IPS-18a (cell line): ENCODE measurements at regions not wholly inside any gene's neighbourhood (a gene's known extent, or its start where the extent isn't known, plus 50 kb on each side); places are given as distances from the start of the nearest gene placed in this dataset.

ENCODE experiments used
- H3K27ac ChIP-seq: one replicate; pipeline ENCODE4 v1.5.1; 2013; ENCODE audit warnings: low read length
- H3K27me3 ChIP-seq: one replicate; pipeline ENCODE4 v1.6.1; 2013; ENCODE audit warnings: mild to moderate bottlenecking, low read length; ENCODE audit not compliant: control insufficient read depth, insufficient read depth
- H3K36me3 ChIP-seq: one replicate; pipeline ENCODE4 v1.6.1; 2013; ENCODE audit warnings: low read depth, low read length; ENCODE audit not compliant: control insufficient read depth
- H3K4me1 ChIP-seq: one replicate; pipeline ENCODE4 v1.6.1; 2013; ENCODE audit warnings: low read depth, low read length; ENCODE audit not compliant: control insufficient read depth
- H3K4me3 ChIP-seq: one replicate; pipeline ENCODE4 v1.5.1; 2013; ENCODE audit warnings: low read length
- H3K9ac ChIP-seq: one replicate; pipeline ENCODE4 v1.6.1; 2013; ENCODE audit warnings: mild to moderate bottlenecking, low read length, moderate library complexity
- H3K9me3 ChIP-seq: one replicate; pipeline ENCODE4 v1.6.1; 2013; ENCODE audit warnings: low read depth, low read length; ENCODE audit not compliant: control insufficient read depth

GRCh38 chr11:127618721-127619120 lies 618.2 kb upstream of the KIRREL3 start:
- Histone ChIP-seq H3K36me3 (no peaks in the 10 kb centered on the region), H3K4me3 (no peak overlapping the region), H3K27ac (no peak overlapping the region)

DNA sequence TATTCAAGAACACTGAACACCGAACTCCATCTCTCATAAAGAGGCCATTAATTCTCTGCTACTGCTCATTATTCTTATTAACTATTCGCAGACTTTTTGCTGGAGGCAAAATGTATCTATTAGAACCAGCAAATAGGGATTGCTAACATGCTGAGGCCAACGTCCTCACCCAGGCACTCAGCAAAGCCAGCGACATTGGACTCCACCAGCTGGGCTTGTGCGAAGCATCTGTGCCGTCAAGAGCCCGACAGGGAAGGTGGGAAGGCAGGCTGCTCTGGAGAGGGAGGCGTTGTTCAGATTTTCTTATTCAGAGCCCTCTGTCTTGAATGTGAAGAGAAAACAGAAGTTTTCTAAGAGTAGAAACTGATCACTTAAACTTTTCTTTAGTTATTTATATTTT lies 615.6 kb upstream of the KIRREL3 start:
- H3K4me3 ChIP-seq = no peak overlapping the region
- H3K4me1 ChIP-seq = peaks cover 3% of the 10 kb centered on the region
- no peaks in the 10 kb centered on the region for H3K9me3 ChIP-seq
- no peak overlapping the region for H3K9ac ChIP-seq
- no peaks in the 10 kb centered on the region for H3K36me3 ChIP-seq
- H3K27ac ChIP-seq = no peak overlapping the region
- no peaks in the 10 kb centered on the region for H3K27me3 ChIP-seq

More at GRCh38 chr11:127618721-127619120, 618.2 kb upstream of the KIRREL3 start:
- Histone ChIP-seq H3K9me3 (no peaks in the 10 kb centered on the region), H3K9ac (no peak overlapping the region), H3K4me1 (no peaks in the 10 kb centered on the region), H3K27me3 (no peaks in the 10 kb centered on the region)

GRCh38 chr11:127612607-127613006 lies 612.0 kb upstream of the KIRREL3 start:
- H3K4me1 ChIP-seq = peaks cover 3% of the 10 kb centered on the region
- no peaks in the 10 kb centered on the region for H3K36me3 ChIP-seq
- no peaks in the 10 kb centered on the region for H3K9me3 ChIP-seq
- no peak overlapping the region for H3K4me3 ChIP-seq
- H3K9ac ChIP-seq = no peak overlapping the region
- no peak overlapping the region for H3K27ac ChIP-seq
- no peaks in the 10 kb centered on the region for H3K27me3 ChIP-seq

GRCh38 chr11:127609025-127609773 lies 608.6 kb upstream of the KIRREL3 start:
- Histone ChIP-seq H3K27me3 (no peaks in the 10 kb centered on the region), H3K36me3 (no peaks in the 10 kb centered on the region), H3K4me1 (peaks cover 3% of the 10 kb centered on the region), H3K4me3 (no peak overlapping the region), H3K27ac (no peak overlapping the region), H3K9me3 (no peaks in the 10 kb centered on the region), H3K9ac (no peak overlapping the region)

DNA sequence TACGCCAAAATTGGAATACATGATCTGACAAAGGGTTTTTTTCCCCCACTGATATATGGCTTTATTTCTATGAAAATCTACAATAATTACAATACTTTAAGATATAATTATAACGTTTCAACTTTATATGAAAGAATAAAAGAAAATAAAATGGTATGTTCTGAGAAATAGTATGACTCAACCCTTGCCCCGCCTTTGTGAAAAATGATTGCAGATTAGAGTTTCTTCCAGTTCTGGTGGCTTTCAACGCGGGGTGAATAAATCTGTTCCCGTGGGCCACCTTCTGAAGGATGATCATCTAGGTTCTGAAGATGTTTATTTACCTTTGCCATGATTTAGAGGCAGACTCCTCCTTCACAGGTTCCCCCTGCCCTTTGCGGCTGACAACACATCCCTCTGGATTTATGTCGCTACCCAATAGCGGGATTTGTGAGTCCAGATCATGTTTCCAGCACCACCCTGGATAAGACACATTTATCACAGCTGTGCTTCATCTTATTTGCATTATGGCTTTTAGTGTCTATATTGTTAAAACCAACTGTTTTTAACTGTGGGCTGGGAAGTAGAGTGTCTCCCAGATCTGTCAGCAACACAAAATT lies 607.0 kb upstream of the KIRREL3 start:
- no peaks in the 10 kb centered on the region for H3K36me3 ChIP-seq
- H3K27ac ChIP-seq = no peak overlapping the region
- H3K9me3 ChIP-seq = no peaks in the 10 kb centered on the region
- no peaks in the 10 kb centered on the region for H3K27me3 ChIP-seq
- no peak overlapping the region for H3K4me3 ChIP-seq
- peaks cover 3% of the 10 kb centered on the region for H3K4me1 ChIP-seq
- H3K9ac ChIP-seq = no peak overlapping the region

GRCh38 chr11:127601578-127601977 lies 601.0 kb upstream of the KIRREL3 start:
- H3K27me3 ChIP-seq = no peaks in the 10 kb centered on the region
- H3K36me3 ChIP-seq = no peaks in the 10 kb centered on the region
- H3K9me3 ChIP-seq = no peaks in the 10 kb centered on the region
- no peak overlapping the region for H3K9ac ChIP-seq
- no peak overlapping the region for H3K4me3 ChIP-seq
- peaks cover 15% of the 10 kb centered on the region for H3K4me1 ChIP-seq
- H3K27ac ChIP-seq = no peak overlapping the region

DNA sequence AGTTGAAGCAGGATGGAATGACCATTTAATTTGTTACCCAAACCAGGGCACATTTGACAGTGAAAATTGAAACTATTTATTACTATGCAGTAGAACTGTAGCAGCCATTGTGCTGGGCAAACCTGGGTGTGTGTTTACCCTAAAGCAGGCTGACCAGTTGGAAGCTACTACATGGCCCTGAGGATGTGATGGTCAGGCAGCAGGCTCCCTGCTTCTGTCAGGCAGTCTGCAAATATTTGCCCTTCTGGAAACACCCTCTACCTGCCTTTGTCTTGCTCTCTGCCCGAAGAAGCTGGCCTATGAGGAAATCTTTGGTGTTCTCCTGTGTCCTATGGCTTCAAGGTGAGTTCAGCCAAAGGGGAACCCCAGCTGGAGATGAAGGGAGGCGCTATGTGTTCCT lies 600.1 kb upstream of the KIRREL3 start:
- Histone ChIP-seq H3K4me3 (no peak overlapping the region), H3K9me3 (no peaks in the 10 kb centered on the region), H3K9ac (no peak overlapping the region), H3K27ac (no peak overlapping the region), H3K36me3 (no peaks in the 10 kb centered on the region), H3K27me3 (no peaks in the 10 kb centered on the region), H3K4me1 (peaks cover 15% of the 10 kb centered on the region)

- no peaks in the 10 kb centered on the region for H3K36me3 ChIP-seq
- no peak overlapping the region for H3K4me3 ChIP-seq
- H3K27me3 ChIP-seq = no peaks in the 10 kb centered on the region
- no peaks in the 10 kb centered on the region for H3K9me3 ChIP-seq
- H3K4me1 ChIP-seq = peaks cover 15% of the 10 kb centered on the region
- no peak overlapping the region for H3K9ac ChIP-seq
- H3K27ac ChIP-seq = no peak overlapping the region
Observed at GRCh38 chr11:127598476-127598875, 597.9 kb upstream of the KIRREL3 start.

DNA sequence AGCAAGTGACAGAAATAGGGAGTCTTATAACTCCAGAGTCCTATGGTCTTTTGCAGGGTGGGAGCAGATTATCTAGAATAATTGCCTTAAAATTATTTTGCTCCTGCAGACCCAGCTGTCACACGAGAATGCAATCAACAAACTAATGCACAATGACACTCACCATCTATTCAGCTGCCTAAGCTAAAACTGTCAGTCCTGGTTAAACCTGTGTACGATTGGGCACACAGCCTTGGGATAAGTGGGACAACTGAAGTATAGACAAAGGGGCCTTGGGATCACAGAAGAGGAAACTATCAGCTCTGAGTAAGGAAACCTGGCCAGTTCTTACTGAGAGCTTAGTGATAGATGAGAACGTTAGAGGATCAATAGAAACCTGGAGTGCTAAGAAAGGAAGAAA lies 595.9 kb upstream of the KIRREL3 start:
- peaks cover 5% of the 10 kb centered on the region for H3K4me1 ChIP-seq
- no peak overlapping the region for H3K9ac ChIP-seq
- no peak overlapping the region for H3K27ac ChIP-seq
- H3K36me3 ChIP-seq = no peaks in the 10 kb centered on the region
- H3K27me3 ChIP-seq = no peaks in the 10 kb centered on the region
- H3K4me3 ChIP-seq = no peak overlapping the region
- H3K9me3 ChIP-seq = no peaks in the 10 kb centered on the region

- H3K36me3 ChIP-seq = no peaks in the 10 kb centered on the region
- H3K27me3 ChIP-seq = no peaks in the 10 kb centered on the region
- no peaks in the 10 kb centered on the region for H3K4me1 ChIP-seq
Observed at GRCh38 chr11:127592371-127592770, 591.8 kb upstream of the KIRREL3 start.

DNA sequence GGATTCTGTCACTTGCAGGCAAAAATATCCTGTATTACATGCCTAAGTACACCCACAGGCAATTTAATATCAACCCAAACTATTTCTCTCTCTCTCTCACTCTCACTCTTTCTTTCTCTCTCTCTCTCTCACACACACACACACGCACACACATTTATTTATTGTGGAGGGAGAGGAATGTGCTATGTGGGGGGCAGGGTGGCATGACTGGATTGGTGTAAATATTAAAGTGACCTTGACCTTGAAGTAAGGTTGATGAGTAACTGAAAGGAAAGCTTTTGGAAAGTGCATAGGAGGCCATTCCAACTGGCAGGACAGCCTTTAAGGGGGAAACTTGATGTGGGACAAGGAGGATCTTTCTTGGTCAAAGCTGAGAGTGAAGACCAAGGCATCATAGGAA lies 589.7 kb upstream of the KIRREL3 start:
- Histone ChIP-seq H3K4me3 (no peak overlapping the region), H3K4me1 (no peaks in the 10 kb centered on the region), H3K9me3 (no peaks in the 10 kb centered on the region), H3K36me3 (no peaks in the 10 kb centered on the region), H3K27ac (no peak overlapping the region), H3K27me3 (no peaks in the 10 kb centered on the region), H3K9ac (no peak overlapping the region)

More at GRCh38 chr11:127592371-127592770, 591.8 kb upstream of the KIRREL3 start:
- no peak overlapping the region for H3K27ac ChIP-seq
- no peaks in the 10 kb centered on the region for H3K9me3 ChIP-seq
- no peak overlapping the region for H3K9ac ChIP-seq
- no peak overlapping the region for H3K4me3 ChIP-seq

DNA sequence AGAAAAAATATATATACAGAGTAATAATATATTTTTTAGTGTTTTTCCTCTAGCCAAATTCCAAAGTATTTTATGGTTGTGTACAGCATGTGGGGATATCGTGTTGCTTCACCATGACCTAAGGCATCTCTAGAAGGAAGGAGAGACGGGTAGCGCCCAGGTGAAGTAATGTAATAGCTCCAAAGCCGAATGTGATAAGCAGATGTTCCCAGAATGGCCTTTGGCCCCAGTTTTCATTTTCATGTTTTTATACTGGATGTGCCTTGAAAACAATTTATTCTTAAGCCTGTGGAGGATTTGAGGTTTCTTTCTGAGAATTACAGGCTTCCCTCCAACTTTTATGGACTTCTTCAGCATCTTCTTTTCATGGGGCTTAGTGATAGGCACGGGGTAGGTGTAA lies 587.9 kb upstream of the KIRREL3 start:
- H3K27ac ChIP-seq = no peak overlapping the region
- H3K4me1 ChIP-seq = no peaks in the 10 kb centered on the region
- no peaks in the 10 kb centered on the region for H3K36me3 ChIP-seq
- H3K9ac ChIP-seq = no peak overlapping the region
- H3K27me3 ChIP-seq = no peaks in the 10 kb centered on the region
- H3K4me3 ChIP-seq = no peak overlapping the region
- H3K9me3 ChIP-seq = no peaks in the 10 kb centered on the region
